ENCODE measurements at regions not wholly inside any gene's neighbourhood (a gene's known extent, or its start where the extent isn't known, plus 50 kb on each side); places are given as distances from the start of the nearest gene placed in this dataset.

DNA sequence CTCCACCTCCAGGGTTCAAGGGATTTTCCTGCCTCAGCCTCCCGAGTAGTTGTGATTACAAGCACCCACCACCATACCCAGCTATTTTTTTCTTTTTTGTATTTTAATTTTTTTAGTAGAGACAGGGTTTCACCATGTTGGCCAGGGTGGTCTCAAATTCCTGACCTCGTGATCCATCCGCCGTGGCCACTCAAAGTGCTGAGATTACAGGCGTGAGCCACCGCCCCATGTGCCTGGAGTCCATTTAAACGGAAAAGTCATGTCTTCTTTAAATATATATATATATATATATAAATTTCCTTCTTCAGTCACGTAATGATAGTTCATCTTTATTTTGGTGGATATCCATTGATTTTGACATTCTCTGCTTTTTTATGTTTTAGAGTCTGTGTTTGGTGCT, 264.0 kb upstream of the PITX2 start:
- DNase-seq (ENCODE audit: low read depth in 2 of 2) = no peak

DNA sequence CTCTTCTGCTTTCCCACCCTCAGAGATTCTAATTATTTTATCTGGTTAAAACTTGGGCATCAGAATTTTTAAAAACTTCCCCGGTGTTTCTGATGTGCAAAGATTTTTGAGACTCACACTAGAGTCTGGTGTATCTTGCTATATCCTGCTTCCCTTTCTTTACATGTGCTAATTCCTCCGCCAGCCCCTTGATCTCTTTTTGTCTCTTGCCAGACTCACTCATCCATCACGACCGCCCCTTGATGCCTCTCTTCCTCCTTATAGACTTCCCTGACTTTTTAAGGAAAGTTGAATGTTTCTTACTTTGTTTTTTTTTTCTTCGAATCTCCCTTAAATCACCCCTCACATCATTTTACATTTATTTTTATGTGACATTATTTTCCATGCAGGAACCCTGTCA, 274.9 kb upstream of the PITX2 start:
- no peak for DNase-seq (ENCODE audit: low read depth in 2 of 2)

- DNase-seq (ENCODE audit: low read depth in 2 of 2) = no peak
Measured at GRCh38 chr4:110898290-110898689, 275.4 kb upstream of the PITX2 start.

DNA sequence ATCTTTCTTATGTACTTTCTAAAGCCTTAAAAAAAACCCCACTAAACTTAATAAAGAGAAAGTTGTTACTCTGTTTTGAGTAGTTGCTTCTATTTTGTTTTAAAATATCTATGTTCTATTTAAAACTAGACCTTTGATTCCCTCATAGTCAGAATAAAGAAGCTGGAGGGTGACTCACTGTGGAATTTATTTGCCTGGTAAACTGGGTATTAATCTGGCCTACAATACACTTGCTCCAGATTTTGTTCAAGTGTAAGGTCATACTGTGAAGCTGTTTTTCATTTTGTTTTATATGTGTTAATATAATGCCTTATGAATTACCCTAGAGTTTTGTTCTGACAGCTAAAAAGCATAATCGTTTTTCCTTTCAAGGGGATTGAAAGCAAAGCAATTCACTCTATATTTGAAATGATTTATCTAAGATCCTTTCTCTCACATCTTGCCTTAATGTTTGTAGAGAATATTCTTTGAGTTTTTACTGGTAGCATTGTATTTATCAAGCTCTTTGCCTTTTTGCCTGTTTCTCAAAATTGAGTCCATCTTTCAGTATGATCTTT, 277.4 kb upstream of the PITX2 start:
- no peak for DNase-seq (ENCODE audit: low read depth in 2 of 2)

DNA sequence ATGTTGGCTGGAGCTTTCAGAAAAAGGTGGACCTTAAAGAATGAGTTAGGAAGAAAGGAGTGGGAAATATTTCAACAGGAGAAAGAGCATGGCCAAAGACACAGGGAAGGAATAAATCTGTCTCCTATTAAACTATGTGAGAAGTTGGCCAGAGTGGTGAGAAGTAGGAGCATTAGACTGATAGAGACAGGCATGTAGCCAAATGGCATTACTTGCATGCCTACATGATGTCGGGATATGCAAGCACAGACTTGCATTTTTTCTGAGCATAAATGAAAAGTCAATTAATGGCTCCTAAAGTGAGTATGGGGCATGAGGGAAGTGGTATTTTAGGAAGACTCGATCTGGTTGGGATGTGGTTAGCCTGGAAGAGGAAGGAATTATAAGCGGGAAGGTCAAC, 279.6 kb upstream of the PITX2 start:
- DNase-seq (ENCODE audit: low read depth in 2 of 2) = no peak

- DNase-seq (ENCODE audit: low read depth in 2 of 2) = no peak
Measured at GRCh38 chr4:110904435-110905065, 281.7 kb upstream of the PITX2 start.

DNA sequence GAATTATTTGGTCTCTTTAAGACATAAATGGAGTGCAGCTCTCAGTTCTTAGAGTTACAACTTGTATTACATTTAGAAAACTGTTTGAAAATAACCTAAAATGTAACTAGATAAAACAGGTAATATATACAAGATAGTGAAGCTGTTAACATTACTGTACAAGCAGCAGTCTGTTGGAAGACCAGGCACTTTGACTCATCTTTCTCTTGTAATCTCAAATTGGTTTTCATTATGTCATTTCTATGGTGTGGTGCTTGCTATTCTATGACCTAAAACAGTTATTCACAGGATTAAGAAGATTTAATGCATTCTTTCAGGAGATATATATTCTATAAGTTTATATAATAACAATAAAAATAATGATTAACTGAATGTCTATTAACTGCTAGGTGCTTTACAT, 282.5 kb upstream of the PITX2 start:
- DNase-seq (ENCODE audit: low read depth in 2 of 2) = no peak

- DNase-seq (ENCODE audit: low read depth in 2 of 2) = no peak
Measured at GRCh38 chr4:110907801-110908313, 285.0 kb upstream of the PITX2 start.

DNA sequence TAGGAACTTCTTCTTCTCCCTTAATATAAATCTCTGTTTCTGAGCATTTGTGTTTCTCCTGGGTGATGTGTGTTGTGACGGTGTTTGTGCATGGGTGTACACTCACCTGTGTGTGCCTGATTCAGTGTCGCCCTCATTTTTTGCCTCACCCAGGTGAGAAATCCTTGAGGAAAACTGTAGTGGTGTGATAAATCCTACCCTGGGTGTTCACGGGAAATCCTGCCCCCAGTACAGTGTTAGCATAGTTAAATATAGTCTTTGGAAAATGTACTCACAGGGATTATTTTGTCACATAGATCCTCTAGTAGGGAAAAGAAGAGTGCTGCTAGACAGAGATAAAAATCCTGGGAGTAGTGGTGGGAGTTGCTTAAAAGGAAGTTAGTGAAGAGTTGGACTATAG, 291.9 kb upstream of the PITX2 start:
- DNase-seq (ENCODE audit: low read depth in 2 of 2) = no peak

- DNase-seq (ENCODE audit: low read depth in 2 of 2) = no peak
Measured at GRCh38 chr4:110915301-110915700, 292.4 kb upstream of the PITX2 start.

- no peak for DNase-seq (ENCODE audit: low read depth in 2 of 2)
Measured at GRCh38 chr4:110916505-110916904, 293.6 kb upstream of the PITX2 start.

- DNase-seq (ENCODE audit: low read depth in 2 of 2) = no peak
Measured at GRCh38 chr4:110917835-110918234, 295.0 kb upstream of the PITX2 start.

DNA sequence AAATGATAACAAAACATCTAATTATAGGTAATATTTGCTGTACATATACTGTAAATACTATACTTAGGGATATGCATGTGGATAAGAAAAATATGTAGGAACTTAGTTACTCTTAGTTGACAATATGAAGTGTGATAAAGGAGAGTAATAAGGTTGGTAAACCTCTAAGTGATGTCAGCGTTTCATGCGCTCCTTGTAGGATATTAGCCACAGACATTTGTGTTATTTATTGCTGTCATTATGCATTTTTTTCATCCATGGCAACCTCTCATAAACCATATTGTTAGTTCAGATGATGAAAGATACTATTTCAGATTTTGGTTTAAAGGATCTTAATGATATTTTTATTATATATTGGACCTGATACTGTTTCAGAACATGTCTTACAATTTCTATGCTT, 298.1 kb upstream of the PITX2 start:
- DNase-seq (ENCODE audit: low read depth in 2 of 2) = no peak

DNA sequence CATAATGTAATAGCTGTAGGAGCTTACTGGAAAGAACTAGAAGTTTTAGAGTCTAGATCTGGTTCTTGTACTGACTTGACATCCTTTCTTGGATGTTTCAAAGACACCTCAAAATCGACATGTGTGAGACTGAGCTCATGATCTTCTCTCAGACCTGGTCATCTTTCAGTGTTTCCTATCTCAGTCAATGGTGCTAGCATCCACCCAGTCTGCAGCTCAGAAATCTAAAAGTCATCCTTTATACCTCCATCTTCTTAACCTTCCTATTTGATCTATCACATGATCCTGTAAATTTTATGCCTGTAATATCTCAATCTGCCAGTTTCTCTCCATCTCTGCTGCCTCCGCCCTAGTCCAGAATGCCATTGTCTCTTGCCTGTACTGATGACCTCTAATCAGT, 301.9 kb upstream of the PITX2 start:
- no peak for DNase-seq (ENCODE audit: low read depth in 2 of 2)

- no peak for DNase-seq (ENCODE audit: low read depth in 2 of 2)
Measured at GRCh38 chr4:110926841-110927400, 304.0 kb upstream of the PITX2 start.

DNA sequence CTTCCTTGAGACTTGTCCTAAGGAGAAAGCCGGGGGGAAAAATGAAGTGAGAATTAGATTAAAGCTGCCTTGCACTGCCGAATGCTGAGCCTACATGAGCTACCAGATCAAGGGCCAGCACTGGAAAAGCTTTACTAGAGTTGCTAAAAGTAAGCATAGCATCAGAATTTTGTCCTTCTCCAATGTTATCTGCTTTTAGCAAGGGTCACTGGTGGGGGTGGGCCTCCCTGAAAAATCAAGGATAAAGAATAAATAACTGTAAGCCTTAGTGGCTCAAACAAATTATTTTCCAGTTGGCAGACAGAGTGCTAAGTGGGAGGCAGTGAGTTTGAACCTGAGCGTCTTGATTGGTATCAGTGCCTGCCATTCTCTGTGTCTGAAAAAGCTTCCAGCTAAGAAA, 310.5 kb upstream of the PITX2 start:
- no peak for DNase-seq (ENCODE audit: low read depth in 2 of 2)

- no peak for DNase-seq (ENCODE audit: low read depth in 2 of 2)
Measured at GRCh38 chr4:110944501-110944900, 321.6 kb upstream of the PITX2 start.

GRCh38 chr4:110945600-110945999, 322.7 kb upstream of the PITX2 start:
- DNase-seq (ENCODE audit: low read depth in 2 of 2) = no peak

GRCh38 chr4:110949542-110949941, 326.7 kb upstream of the PITX2 start:
- no peak for DNase-seq (ENCODE audit: low read depth in 2 of 2)

DNA sequence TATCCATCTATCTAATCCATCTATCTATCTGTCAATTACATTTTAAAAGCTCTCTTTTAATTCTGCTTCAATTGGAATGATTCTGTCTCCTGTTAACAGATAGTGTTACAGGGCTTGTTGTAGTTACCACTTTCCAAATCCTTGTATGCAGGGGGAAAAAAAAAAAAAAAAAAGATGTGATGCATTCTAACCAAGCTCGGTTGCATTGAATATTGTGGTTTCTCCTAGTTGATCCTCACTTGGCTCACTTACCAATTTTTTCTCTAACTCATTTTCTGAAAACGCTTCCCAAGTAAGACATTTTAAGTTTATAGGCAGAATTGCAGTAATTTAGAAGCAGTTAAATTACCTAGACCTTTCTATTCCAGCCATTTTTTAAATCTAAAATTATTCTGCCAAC, 327.9 kb upstream of the PITX2 start:
- DNase-seq (ENCODE audit: low read depth in 2 of 2) = no peak

DNA sequence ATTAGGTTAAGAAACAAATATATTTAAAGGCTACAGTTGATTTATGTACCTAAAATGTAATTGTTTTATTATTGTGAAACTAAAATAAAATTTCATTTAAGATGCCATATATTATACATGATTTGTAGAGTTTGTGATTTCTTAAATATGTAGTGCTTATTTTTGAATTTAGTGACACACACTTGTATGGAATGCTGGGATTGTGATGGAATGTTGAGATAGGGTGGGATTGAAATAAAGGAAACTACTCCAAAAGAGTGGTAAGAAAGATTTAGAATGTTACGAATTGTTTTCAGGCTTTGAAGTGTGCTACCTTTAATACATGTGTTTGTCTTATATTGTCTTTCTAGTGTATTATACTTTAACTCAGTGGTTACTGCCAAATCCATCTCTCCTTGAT, 330.3 kb upstream of the PITX2 start:
- no peak for DNase-seq (ENCODE audit: low read depth in 2 of 2)

GRCh38 chr4:110953898-110954297, 331.0 kb upstream of the PITX2 start:
- DNase-seq (ENCODE audit: low read depth in 2 of 2) = no peak

GRCh38 chr4:110955748-110956147, 332.9 kb upstream of the PITX2 start:
- no peak for DNase-seq (ENCODE audit: low read depth in 2 of 2)

Measured in stimulated activated CD4-positive, alpha-beta T cell treated with anti-CD3 and anti-CD28 coated beads, Interleukin-15, amount 100 ng/mL, for 48 hours (primary cell).